ENCODE measurements at regions not wholly inside any gene's neighbourhood (a gene's known extent, or its start where the extent isn't known, plus 50 kb on each side); places are given as distances from the start of the nearest gene placed in this dataset.

GRCh38 chr9:90400091-90400490 lies 242.5 kb downstream of the DIRAS2 start:
- no peak for TF ChIP-seq REST (IDR thresholded peaks at IDR 0.05; ENCODE audit: low read depth, low read length)
- TF ChIP-seq SUZ12 (IDR thresholded peaks at IDR 0.05; ENCODE audit: unreplicated experiment): no peak
- TF ChIP-seq NR2C2 (IDR thresholded peaks at IDR 0.05; ENCODE audit: borderline replicate concordance, control insufficient read depth, insufficient read length, low read depth): no peak
- TF ChIP-seq CTCF (IDR thresholded peaks at IDR 0.05 in 2 of 3, conservative IDR thresholded peaks at IDR 0.05 in 1 of 3; ENCODE audit: control insufficient read depth in 2 of 3, extremely low read depth in 1 of 3, insufficient read depth in 1 of 3, low read depth in 3 of 3, low read length in 3 of 3): no peak
